HG03565 (cell line): ENCODE measurements at regions not wholly inside any gene's neighbourhood (a gene's known extent, or its start where the extent isn't known, plus 50 kb on each side); places are given as distances from the start of the nearest gene placed in this dataset.

ENCODE experiments used
- ATAC-seq: cut with Tn5 transposase; IDR thresholded peaks from one replicate; pipeline ENCODE4 v1.9.1; 2021; ENCODE audit warnings: mild to moderate bottlenecking, moderate library complexity; ENCODE audit not compliant: unreplicated experiment

- ATAC-seq: no peak
Measured at GRCh38 chr3:83302091-83302490, 1540.6 kb upstream of the GBE1 start.

GRCh38 chr3:83317605-83318004 is 1556.2 kb upstream of the GBE1 start:
- no peak for ATAC-seq

GRCh38 chr3:83320726-83321125 is 1559.3 kb upstream of the GBE1 start:
- no peak for ATAC-seq

- ATAC-seq: no peak
Measured at GRCh38 chr3:83321457-83321856, 1560.0 kb upstream of the GBE1 start.

- no peak for ATAC-seq
Measured at GRCh38 chr3:83321891-83322290, 1560.4 kb upstream of the GBE1 start.

- no peak for ATAC-seq
Measured at GRCh38 chr3:83354205-83354604, 1592.8 kb upstream of the GBE1 start.

GRCh38 chr3:83393276-83393675 is 1565.5 kb upstream of the CADM2 start:
- ATAC-seq: no peak

GRCh38 chr3:83403927-83404326 is 1554.9 kb upstream of the CADM2 start:
- ATAC-seq: no peak

- no peak for ATAC-seq
Measured at GRCh38 chr3:83426300-83426699, 1532.5 kb upstream of the CADM2 start.

GRCh38 chr3:83434880-83435587 is 1523.8 kb upstream of the CADM2 start:
- ATAC-seq: no peak

- no peak for ATAC-seq
Measured at GRCh38 chr3:83438188-83438587, 1520.6 kb upstream of the CADM2 start.

- no peak for ATAC-seq
Measured at GRCh38 chr3:83453056-83453455, 1505.7 kb upstream of the CADM2 start.

- no peak for ATAC-seq
Measured at GRCh38 chr3:83454353-83454752, 1504.4 kb upstream of the CADM2 start.

GRCh38 chr3:83457551-83457950 is 1501.2 kb upstream of the CADM2 start:
- ATAC-seq: no peak

GRCh38 chr3:83460052-83460451 is 1498.7 kb upstream of the CADM2 start:
- no peak for ATAC-seq

- ATAC-seq: no peak
Measured at GRCh38 chr3:83461411-83461810, 1497.4 kb upstream of the CADM2 start.

GRCh38 chr3:83477563-83477962 is 1481.2 kb upstream of the CADM2 start:
- no peak for ATAC-seq

- ATAC-seq: no peak
Measured at GRCh38 chr3:83482402-83483070, 1476.3 kb upstream of the CADM2 start.

GRCh38 chr3:83496462-83496861 is 1462.3 kb upstream of the CADM2 start:
- no peak for ATAC-seq

GRCh38 chr3:83498361-83499016 is 1460.3 kb upstream of the CADM2 start:
- no peak for ATAC-seq

GRCh38 chr3:83500422-83500821 is 1458.4 kb upstream of the CADM2 start:
- no peak for ATAC-seq

- ATAC-seq: no peak
Measured at GRCh38 chr3:83500931-83501330, 1457.9 kb upstream of the CADM2 start.
